ENCODE measurements at regions not wholly inside any gene's neighbourhood (a gene's known extent, or its start where the extent isn't known, plus 50 kb on each side); places are given as distances from the start of the nearest gene placed in this dataset.
"Not testable (repeated sequence)": the region's sequence is repeated elsewhere in the genome, so short reads cannot be mapped to it uniquely, and the experiment has no call there.

GRCh38 chr20:22967706-22968105, 67.4 kb upstream of the SSTR4 start:
- not testable (repeated sequence) for DNase-seq

- not testable (repeated sequence) for DNase-seq
Observed at GRCh38 chr20:22969031-22969430, 66.1 kb upstream of the SSTR4 start.

GRCh38 chr20:22971077-22971476, 64.0 kb upstream of the SSTR4 start:
- not testable (repeated sequence) for DNase-seq

GRCh38 chr20:22974354-22974753, 60.8 kb upstream of the SSTR4 start:
- DNase-seq = no peak

DNA sequence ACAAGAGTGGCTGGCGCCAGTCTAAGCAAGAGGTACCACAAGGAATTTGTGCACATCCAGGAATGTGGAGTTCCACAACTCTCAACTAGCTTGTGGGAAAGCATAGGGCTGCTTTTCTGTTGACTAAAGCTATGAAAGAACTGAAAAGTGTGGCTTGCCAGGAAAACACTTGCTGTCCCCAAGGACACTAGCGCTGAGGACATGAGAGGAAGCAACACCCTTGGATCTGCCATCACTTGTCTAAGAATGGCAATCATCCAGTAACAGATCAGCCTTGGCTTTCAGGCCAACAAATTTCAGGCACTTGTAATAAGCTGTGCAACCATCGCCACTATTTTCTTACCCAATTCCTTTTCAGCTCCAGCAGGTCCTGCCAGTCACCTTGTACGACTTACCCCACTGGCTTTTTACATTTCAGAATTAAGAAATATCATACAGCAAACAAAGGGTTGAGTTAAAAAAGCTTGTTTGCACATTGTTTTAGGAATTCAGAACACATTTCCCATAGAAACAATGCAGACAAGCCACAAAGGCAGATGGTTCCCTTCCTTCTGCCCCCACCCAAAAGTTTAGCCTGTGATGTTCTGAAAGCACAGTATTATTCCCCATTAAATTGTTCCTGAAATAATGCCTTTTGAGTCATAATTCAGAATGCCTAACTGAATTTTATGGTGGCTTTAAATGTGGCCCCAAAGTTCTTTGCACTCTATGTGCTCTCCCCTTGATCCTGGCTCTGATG, 57.9 kb upstream of the SSTR4 start:
- DNase-seq = no peak

GRCh38 chr20:22984008-22984407, 51.1 kb upstream of the SSTR4 start:
- no peak for DNase-seq

DNA sequence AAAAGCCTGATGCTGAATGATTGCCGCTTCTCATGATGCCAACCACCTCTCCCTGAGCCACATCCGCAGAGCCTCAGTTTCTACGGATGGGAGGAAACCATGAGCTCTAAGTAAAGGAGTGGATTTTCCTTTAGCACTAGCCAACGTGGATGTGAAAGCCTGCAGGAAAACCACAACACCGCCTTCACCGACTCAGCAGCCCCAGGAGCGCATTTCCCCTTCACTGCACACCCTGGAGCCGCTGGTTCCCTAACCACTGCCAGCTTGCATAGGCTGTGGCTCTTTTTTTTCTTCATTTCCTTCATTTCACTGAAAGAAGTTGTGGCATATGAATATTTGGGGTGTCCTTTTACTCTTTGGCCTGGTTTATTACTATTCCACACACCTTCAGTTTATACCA, 50.5 kb upstream of the SSTR4 start:
- no peak for DNase-seq

GRCh38 chr20:22985239-22985778, 49.8 kb upstream of the SSTR4 start:
- no peak for DNase-seq

All from activated CD4-positive, alpha-beta T cell treated with anti-CD3 and anti-CD28 coated beads, Interleukin-2, amount 50 U/mL, for 48 hours (primary cell).